Retinal pigment epithelial cell (primary cell): ENCODE measurements at regions not wholly inside any gene's neighbourhood (a gene's known extent, or its start where the extent isn't known, plus 50 kb on each side); places are given as distances from the start of the nearest gene placed in this dataset.

ENCODE experiments used
- DNase-seq: peaks from one replicate; pipeline ENCODE4 v3.0.0-alpha.2; 2010; ENCODE audit warnings: low read depth
- H3K4me3 ChIP-seq: 2 replicates; pipeline ENCODE4 v1.5.1; 2011; ENCODE audit warnings: mild to moderate bottlenecking, low read length, control low read depth, moderate library complexity
- CTCF ChIP-seq: conservative IDR thresholded peaks from 2 replicates; pipeline ENCODE4 v1.5.1; 2011; ENCODE audit warnings: low read depth, low read length, control low read depth, inconsistent platforms

- no peak for TF ChIP-seq CTCF
- H3K4me3 ChIP-seq = no peak overlapping the region
- DNase-seq = no peak
These were observed 124.2 kb upstream of the ZBTB40 start for GRCh38 chr1:22327411-22327810.

- no peak for TF ChIP-seq CTCF
These were observed 123.1 kb upstream of the ZBTB40 start for GRCh38 chr1:22328331-22329147.

GRCh38 chr1:22329148-22329515 is 122.5 kb upstream of the ZBTB40 start:
- no peak for DNase-seq
- no peak for TF ChIP-seq CTCF
- H3K4me3 ChIP-seq = no peak overlapping the region

More at GRCh38 chr1:22328331-22329147, 123.1 kb upstream of the ZBTB40 start:
- no peak overlapping the region for H3K4me3 ChIP-seq
- no peak for DNase-seq

- no peak for DNase-seq
- no peak for TF ChIP-seq CTCF
These were observed 121.4 kb upstream of the ZBTB40 start for GRCh38 chr1:22330092-22330759.

GRCh38 chr1:22330760-22331119 is 120.9 kb upstream of the ZBTB40 start:
- TF ChIP-seq CTCF = no peak
- no peak for DNase-seq
- no peak overlapping the region for H3K4me3 ChIP-seq

More at GRCh38 chr1:22330092-22330759, 121.4 kb upstream of the ZBTB40 start:
- no peak overlapping the region for H3K4me3 ChIP-seq

- TF ChIP-seq CTCF = no peak
- DNase-seq = no peak
- no peak overlapping the region for H3K4me3 ChIP-seq
These were observed 119.8 kb upstream of the ZBTB40 start for GRCh38 chr1:22331618-22332423.
